ENCODE measurements at regions not wholly inside any gene's neighbourhood (a gene's known extent, or its start where the extent isn't known, plus 50 kb on each side); places are given as distances from the start of the nearest gene placed in this dataset.

- DNase-seq = no peak
Measured at GRCh38 chr6:163721922-163722692, 307.6 kb downstream of the QKI start.

DNA sequence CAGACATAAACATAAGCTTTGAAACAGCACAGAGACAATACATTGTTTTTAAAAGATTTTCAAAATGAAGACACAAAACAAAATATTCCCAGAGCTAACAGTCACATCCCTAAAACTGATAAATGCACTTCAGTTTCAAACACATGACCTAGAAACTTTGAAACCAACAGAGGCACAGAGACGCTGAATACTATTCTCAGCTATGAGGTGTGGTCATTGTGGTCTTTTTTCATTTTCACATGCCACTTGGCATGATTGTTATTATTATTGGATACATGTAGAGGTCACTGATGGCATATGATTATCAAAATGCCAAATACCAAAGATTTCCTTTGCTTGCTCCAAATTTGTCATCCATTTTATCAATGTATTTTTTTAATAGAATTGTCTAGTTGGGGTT, 306.9 kb downstream of the QKI start:
- DNase-seq = no peak

DNA sequence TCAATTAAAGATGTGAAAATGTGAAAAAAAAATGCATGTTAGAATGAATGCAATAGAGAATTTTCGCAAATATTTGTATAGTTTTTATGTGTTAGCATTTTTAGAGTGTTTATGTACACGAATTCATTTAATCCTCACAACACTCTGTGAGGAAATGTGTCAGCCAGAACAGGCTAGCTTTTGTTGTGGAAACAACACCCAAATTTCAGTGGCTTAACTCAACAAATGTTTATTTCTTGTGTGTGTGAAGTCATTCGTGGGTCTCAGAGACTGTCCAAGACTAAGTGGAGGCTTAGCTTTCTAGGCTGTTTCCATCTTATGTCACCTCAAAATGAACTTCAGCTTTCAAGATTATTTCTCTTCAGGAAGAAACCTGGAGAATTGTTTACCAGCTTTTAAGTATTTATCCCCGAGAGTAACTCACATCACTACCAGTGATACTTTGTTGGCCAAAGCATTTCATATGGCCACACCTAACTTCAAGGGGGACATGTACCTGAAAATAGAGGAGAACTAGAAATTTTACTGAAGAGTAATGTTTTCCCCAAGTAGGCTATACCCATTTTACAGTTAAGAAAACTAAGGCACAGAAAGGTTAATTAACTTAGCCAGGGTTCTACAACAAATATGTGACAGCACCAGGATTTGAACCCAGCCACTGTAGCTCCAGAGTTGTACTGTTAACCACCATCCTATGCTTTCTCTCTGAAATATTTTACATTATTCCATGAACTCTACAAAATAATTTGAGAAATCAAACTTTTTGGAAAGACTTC, 306.1 kb downstream of the QKI start:
- no peak for DNase-seq

- no peak for DNase-seq
Measured at GRCh38 chr6:163720005-163720404, 305.5 kb downstream of the QKI start.

DNA sequence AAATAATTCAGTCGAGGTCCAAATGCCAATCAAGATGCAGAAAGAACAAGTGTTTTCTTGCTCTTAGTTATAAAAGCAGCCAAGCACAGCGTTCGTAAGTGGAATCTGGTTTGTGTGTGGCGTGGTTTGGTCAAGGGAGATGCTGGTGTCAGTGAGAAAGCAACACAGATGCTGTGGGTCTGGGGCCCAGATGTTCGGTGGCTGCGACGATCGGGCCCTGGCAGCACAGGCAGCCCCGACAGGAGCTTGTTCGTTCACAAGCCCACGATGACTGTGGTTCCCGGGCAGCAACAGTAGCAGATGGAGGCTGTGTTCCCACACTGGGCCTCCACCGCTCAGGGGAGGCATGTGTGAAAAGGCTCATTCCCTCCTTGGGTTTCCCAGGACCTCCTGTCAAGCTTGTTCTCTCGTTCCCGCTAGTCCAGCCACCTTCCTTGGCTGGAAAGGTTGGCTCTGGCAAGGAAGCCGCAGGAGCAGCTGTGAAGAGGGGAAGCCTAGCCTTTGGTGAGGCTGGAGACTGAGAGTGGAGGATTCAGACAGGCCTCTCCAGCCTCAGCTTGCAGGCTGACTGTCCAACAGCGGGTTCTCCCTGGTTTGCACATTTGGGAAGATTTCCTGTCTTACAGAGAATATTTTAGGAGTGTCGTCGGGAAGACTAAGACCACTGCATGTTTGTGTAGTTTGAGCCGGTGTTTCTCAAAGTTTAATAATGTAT, 304.7 kb downstream of the QKI start:
- DNase-seq = no peak

DNA sequence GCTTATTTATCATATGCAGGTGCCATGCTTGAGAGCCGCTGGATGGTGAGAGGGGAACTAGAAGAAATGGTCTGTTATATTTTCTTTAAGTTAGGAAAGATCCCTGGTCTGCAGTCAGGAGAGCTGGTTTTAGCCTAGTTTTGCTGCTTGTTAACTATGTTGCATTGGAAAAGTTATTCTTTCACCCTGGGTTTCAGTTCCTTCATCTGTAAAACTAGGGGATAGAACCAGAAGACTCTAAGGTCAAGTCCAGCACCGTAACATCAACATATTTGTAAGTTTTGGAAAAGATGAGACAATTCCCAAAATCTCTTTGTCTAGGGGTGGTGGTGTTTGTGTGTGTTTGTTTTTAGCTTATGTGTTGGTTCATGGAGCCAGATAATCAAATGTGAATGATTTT, 304.0 kb downstream of the QKI start:
- no peak for DNase-seq

DNA sequence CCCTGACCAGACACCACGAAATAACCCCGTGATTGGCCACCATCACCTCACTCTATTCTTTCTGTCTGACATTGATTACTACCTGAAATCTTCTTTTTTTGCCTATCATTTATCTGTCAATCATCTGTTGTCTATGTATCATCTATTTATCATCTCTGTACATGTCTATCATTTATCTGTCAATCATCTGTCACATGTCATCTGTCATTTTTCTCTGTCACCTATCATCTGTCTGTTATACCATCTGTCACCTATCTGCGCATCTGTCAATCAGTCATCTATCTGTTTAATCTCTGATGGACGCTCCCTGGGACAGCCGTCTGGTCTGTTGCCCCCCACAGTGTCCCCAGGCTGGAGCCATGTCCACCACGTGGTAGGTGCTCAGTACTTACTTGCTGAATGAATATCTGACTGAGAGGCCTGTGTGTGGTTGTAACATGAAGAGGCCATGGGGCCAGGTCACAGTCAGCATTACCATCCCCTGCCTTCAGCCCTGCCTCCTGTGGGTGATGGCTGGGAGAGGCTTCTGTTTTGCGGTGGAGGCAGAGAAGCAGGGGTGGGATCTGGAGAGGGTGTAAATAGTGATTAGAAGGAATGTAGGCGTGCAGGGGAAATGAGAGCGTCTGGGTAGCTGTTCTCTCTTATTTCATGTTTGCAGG, 302.7 kb downstream of the QKI start:
- DNase-seq = no peak

- DNase-seq = no peak
Measured at GRCh38 chr6:163716690-163717089, 302.2 kb downstream of the QKI start.

DNA sequence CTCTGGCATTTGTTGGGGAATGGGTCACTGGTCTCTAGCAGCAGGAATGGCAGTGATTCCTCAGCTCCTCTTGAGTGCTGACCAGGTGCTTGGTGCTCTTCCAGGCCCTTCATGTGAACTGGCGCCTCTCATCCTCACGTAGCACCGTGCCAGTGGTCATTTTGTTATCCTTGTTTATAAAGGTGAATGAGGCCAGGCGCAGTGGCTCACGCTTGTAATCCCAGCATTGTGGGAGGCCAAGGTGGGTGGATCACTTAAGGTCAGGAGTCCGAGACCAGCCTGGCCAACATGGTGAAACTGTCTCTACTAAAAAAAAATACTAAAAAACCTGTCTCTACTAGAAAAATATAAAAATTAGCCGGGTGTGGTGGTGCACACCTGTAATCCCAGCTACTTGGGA, 301.3 kb downstream of the QKI start:
- no peak for DNase-seq

GRCh38 chr6:163714179-163714578, 299.7 kb downstream of the QKI start:
- DNase-seq = no peak

DNA sequence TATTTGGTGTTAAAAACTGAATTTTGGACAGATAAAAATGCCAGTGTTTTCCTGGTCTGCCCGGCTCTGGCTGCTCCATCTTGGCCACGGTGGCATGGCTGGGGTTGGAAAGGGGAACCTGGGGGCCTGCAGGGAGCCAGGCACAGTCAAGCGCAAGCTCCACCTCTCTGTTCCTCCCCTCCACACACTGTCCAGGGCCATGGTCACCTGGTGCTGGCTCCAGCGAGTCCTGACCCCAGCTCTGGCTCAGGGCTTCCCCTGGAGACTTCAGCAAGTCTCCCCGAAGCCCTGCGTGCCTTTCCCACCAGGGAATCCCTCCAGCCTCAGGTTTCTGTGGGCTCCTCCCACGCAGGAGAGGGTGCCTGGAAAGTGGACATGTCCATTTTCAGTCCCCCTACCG, 298.5 kb downstream of the QKI start:
- no peak for DNase-seq

DNA sequence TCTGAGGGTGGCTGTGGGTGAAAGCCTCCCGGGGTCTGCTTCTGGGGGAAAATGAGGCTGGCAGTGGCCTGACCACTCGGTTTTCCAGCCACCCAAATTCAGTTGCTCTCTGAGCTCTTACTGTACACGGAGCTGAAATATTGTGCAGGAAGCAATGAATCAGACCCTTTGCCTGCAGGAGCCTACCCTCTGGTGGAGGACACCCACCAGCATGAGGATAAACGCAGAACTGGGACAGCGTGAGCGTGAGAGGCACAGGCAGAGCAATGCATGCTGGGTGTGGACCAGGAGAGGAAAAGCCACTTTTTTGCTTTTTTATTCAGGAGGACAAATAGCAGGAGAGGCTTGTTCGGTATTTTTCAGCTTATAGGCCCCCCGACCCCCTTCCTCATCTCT, 298.0 kb downstream of the QKI start:
- no peak for DNase-seq

DNA sequence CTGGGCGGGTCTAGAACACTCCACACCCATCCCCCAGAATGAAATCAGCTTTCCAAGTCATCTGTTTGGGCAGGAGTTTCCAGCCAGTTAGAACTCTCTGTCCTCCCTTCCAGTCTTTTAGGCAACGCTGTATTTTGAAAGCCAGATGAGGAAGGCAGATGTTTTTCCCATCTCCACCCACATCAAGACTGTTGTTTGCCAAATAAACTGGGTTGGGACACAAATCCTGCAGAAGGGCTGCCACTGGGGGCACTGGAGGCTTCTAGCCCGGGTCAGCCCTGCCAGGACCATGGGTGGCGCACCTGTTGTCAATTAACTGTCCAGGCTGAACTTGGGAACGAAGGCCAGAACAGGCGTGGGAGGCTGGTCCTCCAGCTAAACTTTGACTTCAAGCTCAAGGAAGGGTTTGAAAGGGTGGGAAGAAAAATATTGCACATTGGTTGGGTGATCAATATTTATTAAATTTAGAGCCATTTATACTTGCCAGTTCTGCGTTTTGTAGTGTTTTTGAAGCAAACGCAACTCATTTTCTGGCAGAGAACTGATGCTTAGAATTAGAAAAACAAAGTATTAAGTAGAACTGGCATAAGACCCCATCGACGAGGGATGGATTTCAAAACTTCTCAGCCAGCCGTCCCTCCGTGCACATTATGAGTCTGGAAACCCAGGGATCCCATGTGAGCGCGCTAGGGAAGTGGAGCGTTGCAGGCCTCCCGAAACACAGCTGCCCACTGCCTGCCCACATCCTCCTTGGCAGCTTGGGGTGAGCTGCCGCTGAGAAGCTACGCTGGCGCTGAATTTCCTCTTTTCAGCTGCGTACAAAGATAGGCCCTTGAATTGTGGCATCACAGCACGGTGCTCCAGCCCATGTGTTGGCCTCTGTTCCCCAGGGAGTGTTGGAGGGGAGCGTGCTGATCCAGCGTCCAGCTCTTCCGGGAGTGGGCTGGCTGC, 297.4 kb downstream of the QKI start:
- DNase-seq = no peak

- DNase-seq = no peak
Measured at GRCh38 chr6:163710532-163711470, 296.3 kb downstream of the QKI start.

- no peak for DNase-seq
Measured at GRCh38 chr6:163709693-163710092, 295.2 kb downstream of the QKI start.

- no peak for DNase-seq
Measured at GRCh38 chr6:163709255-163709654, 294.7 kb downstream of the QKI start.

DNA sequence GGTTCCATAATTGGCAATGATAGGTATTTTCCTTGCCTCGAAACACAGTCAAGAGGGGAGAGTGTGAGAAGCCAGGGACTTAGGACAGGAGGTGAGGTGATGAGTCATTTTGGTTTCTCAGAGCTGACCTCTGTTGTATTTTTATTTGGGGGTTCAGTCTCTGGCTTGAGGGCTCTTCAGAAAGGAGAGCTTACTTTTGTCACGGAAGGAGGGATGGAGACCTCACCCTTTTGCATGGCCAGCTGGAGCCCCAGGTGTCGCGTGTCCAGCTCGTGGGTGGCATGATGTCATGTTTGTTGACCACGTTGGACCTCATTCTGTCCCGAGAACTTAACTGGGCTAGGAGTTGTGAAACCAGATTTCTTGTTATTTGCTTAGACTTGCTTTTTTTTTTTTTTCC, 293.9 kb downstream of the QKI start:
- DNase-seq = no peak

DNA sequence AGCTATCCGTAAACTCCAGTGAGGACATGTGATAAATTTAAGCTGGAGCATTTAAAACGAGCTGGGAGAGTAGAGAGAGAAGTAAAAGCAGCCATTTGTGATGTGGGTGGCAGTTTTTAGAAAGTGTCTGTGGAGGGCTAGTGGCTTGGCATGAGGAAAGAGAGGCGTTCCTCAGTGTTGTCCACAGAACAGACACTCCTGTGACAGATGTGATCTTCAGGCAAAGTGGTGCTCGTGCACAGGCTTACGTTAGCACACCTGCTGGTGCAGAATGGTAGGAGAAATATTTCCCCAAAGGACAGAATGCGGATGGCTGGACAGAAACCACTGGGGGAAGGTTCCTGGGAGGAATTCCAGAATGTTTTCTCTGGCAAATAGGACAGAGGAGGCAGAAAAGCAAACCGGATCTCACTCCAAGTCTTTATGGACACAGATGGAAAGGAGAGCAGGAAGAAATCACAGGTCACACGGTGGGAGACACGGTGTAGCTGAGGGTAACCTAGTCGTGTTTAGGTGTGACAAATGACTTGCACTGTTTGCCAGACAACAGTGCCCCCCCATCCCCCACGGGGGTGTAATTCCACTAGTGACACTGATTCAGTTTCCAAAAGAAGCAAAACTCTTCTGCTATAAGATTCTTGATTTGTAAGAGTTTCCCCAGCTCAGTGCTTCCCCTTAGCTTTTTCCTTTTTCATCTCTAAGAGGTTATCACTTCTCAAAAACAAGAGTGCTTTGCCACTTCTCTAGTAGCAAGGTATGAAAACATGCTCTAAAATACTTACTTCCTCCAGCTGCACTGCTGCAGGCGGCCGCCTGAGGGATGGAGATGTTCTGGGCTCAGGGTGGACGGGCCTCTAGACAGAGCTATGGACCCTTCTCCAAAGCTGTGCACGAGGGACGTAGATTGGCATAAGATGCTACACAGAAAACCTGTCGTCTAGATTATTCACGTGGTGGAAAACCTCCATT, 293.2 kb downstream of the QKI start:
- DNase-seq = no peak

- no peak for DNase-seq
Measured at GRCh38 chr6:163706500-163707087, 292.1 kb downstream of the QKI start.
